SU-DHL-6 (cell line): ENCODE measurements at regions not wholly inside any gene's neighbourhood (a gene's known extent, or its start where the extent isn't known, plus 50 kb on each side); places are given as distances from the start of the nearest gene placed in this dataset.
"Not testable (repeated sequence)": the region's sequence is repeated elsewhere in the genome, so short reads cannot be mapped to it uniquely, and the experiment has no call there.

Experiments
- CTCF ChIP-seq: fragments of 200-600 bp; sonication (generic); IDR thresholded peaks from one replicate; pipeline ENCODE4 v1.5.1; 2017; ENCODE audit warnings: antibody characterized with exemption, mild to moderate bottlenecking, low read length, moderate library complexity; ENCODE audit not compliant: insufficient read depth, poor library complexity, severe bottlenecking
- EZH2phosphoT487 ChIP-seq: fragments of 200-600 bp; sonication (generic), shearing (Covaris generic); conservative IDR thresholded peaks from 2 replicates; pipeline ENCODE4 v1.6.1; 2018; ENCODE audit warnings: mild to moderate bottlenecking, antibody characterized with exemption, low read length, moderate library complexity, mixed read lengths

- not testable (repeated sequence) for TF ChIP-seq CTCF, EZH2phosphoT487
Observed at GRCh38 chr7:106526617-106527016, 134.3 kb downstream of the CCDC71L start.
